HG02798 (cell line): ENCODE measurements at regions not wholly inside any gene's neighbourhood (a gene's known extent, or its start where the extent isn't known, plus 50 kb on each side); places are given as distances from the start of the nearest gene placed in this dataset.
"Not testable (repeated sequence)": the region's sequence is repeated elsewhere in the genome, so short reads cannot be mapped to it uniquely, and the experiment has no call there.

Source experiments
- ATAC-seq: cut with Tn5 transposase; IDR thresholded peaks from one replicate; pipeline ENCODE4 v1.9.1; 2021; ENCODE audit warnings: mild to moderate bottlenecking; ENCODE audit not compliant: unreplicated experiment, poor library complexity

GRCh38 chr7:55743454-55743717 lies 119.2 kb downstream of the SEPTIN14 start:
- not testable (repeated sequence) for ATAC-seq

GRCh38 chr7:55742651-55743453 lies 119.7 kb downstream of the SEPTIN14 start:
- not testable (repeated sequence) for ATAC-seq

- not testable (repeated sequence) for ATAC-seq
Measured at GRCh38 chr7:55741721-55742631, 120.6 kb downstream of the SEPTIN14 start.

GRCh38 chr7:55740633-55741250 lies 121.8 kb downstream of the SEPTIN14 start:
- ATAC-seq = not testable (repeated sequence)

GRCh38 chr7:55740053-55740452 lies 122.5 kb downstream of the SEPTIN14 start:
- ATAC-seq = not testable (repeated sequence)

GRCh38 chr7:55736641-55737221 lies 125.8 kb downstream of the SEPTIN14 start:
- not testable (repeated sequence) for ATAC-seq

GRCh38 chr7:55733241-55734140 lies 129.1 kb downstream of the SEPTIN14 start:
- ATAC-seq = no peak

GRCh38 chr7:55731931-55732330 lies 130.6 kb downstream of the SEPTIN14 start:
- ATAC-seq = no peak

GRCh38 chr7:55730197-55730596 lies 132.4 kb downstream of the SEPTIN14 start:
- ATAC-seq = no peak

- no peak for ATAC-seq
Measured at GRCh38 chr7:55723621-55723941, 139.0 kb downstream of the SEPTIN14 start.

- ATAC-seq = peak; percentile 100
Measured at GRCh38 chr7:55722874-55723620, 139.5 kb downstream of the SEPTIN14 start.

- ATAC-seq = not testable (repeated sequence)
Measured at GRCh38 chr7:55721004-55721403, 141.5 kb downstream of the SEPTIN14 start.

- ATAC-seq = not testable (repeated sequence)
Measured at GRCh38 chr7:55715247-55715867, 143.1 kb upstream of the VOPP1 start.

- not testable (repeated sequence) for ATAC-seq
Measured at GRCh38 chr7:55714370-55714769, 142.1 kb upstream of the VOPP1 start.

- ATAC-seq = not testable (repeated sequence)
Measured at GRCh38 chr7:55710312-55710711, 138.0 kb upstream of the VOPP1 start.

GRCh38 chr7:55708028-55708427 lies 135.7 kb upstream of the VOPP1 start:
- not testable (repeated sequence) for ATAC-seq

GRCh38 chr7:55707410-55707809 lies 135.1 kb upstream of the VOPP1 start:
- not testable (repeated sequence) for ATAC-seq

GRCh38 chr7:55706451-55707195 lies 134.3 kb upstream of the VOPP1 start:
- ATAC-seq = not testable (repeated sequence)
